Endodermal cell (in vitro differentiated cells): ENCODE measurements at regions not wholly inside any gene's neighbourhood (a gene's known extent, or its start where the extent isn't known, plus 50 kb on each side); places are given as distances from the start of the nearest gene placed in this dataset.

ENCODE experiments used
- DNase-seq: peaks from one replicate; pipeline ENCODE4 v3.0.0-alpha.2; 2017
- H3K27ac ChIP-seq: 2 replicates; pipeline ENCODE4 v1.5.1; 2013; ENCODE audit warnings: mild to moderate bottlenecking, low read depth, low read length, moderate library complexity
- H3K27me3 ChIP-seq: 2 replicates; pipeline ENCODE4 v1.6.1; 2013; ENCODE audit warnings: mild to moderate bottlenecking, low read length, moderate library complexity; ENCODE audit not compliant: insufficient read depth, control insufficient read depth, poor library complexity, severe bottlenecking
- H3K36me3 ChIP-seq: 2 replicates; pipeline ENCODE4 v1.7.0; 2013; ENCODE audit warnings: mild to moderate bottlenecking, low read length, moderate library complexity; ENCODE audit not compliant: control insufficient read depth, insufficient read depth
- H3K4me1 ChIP-seq: one replicate; pipeline ENCODE4 v1.7.0; 2013; ENCODE audit warnings: low read length; ENCODE audit not compliant: control insufficient read depth, insufficient read depth
- H3K4me3 ChIP-seq: 2 replicates; pipeline ENCODE4 v1.5.1; 2013; ENCODE audit warnings: mild to moderate bottlenecking, low read length, moderate library complexity
- H3K9ac ChIP-seq: 2 replicates; pipeline ENCODE4 v1.6.1; 2013; ENCODE audit warnings: mild to moderate bottlenecking, low read length, moderate library complexity; ENCODE audit not compliant: poor library complexity, severe bottlenecking; ENCODE audit errors: extremely low read depth
- H3K9me3 ChIP-seq: 2 replicates; pipeline ENCODE4 v1.6.1; 2013; ENCODE audit warnings: mild to moderate bottlenecking, low read length, moderate library complexity; ENCODE audit not compliant: control insufficient read depth
- H3K27ac Mint-ChIP-seq: 2 replicates; pipeline ENCODE4 v1.8.0; 2020; ENCODE audit warnings: mixed read lengths
- H3K27me3 Mint-ChIP-seq: 2 replicates; pipeline ENCODE4 v1.8.0; 2021; ENCODE audit warnings: mild to moderate bottlenecking, mixed read lengths; ENCODE audit not compliant: insufficient read depth
- H3K36me3 Mint-ChIP-seq: 2 replicates; pipeline ENCODE4 v1.8.0; 2020; ENCODE audit warnings: low read depth, mixed read lengths
- H3K4me1 Mint-ChIP-seq: 2 replicates; pipeline ENCODE4 v1.8.0; 2020; ENCODE audit warnings: mixed read lengths
- H3K4me3 Mint-ChIP-seq: 2 replicates; pipeline ENCODE4 v1.8.0; 2020; ENCODE audit warnings: mild to moderate bottlenecking, moderate library complexity, mixed read lengths
- H3K9me3 Mint-ChIP-seq: 2 replicates; pipeline ENCODE4 v1.8.0; 2020; ENCODE audit warnings: mild to moderate bottlenecking, mixed read lengths
- WGBS, 2 experiments: methylation state at CpG; one replicate each; pipeline versions ENCODE4 v1.1.5 to v1.1.7; 2013; ENCODE audit warnings: missing lambda C conversion rate in 2 of 2, mixed read lengths in 1 of 2; ENCODE audit not compliant: insufficient coverage in 1 of 2, insufficient read length in 1 of 2; 5-methylcytosine and 5-hydroxymethylcytosine counted together
- TF ChIP-seq, protein P1 (sequence below): fragments of 200-600 bp; sonication (generic); conservative IDR thresholded peaks from 2 replicates; pipeline ENCODE4 v1.5.0; 2021; ENCODE audit warnings: antibody characterized with exemption, mild to moderate bottlenecking

DNA sequence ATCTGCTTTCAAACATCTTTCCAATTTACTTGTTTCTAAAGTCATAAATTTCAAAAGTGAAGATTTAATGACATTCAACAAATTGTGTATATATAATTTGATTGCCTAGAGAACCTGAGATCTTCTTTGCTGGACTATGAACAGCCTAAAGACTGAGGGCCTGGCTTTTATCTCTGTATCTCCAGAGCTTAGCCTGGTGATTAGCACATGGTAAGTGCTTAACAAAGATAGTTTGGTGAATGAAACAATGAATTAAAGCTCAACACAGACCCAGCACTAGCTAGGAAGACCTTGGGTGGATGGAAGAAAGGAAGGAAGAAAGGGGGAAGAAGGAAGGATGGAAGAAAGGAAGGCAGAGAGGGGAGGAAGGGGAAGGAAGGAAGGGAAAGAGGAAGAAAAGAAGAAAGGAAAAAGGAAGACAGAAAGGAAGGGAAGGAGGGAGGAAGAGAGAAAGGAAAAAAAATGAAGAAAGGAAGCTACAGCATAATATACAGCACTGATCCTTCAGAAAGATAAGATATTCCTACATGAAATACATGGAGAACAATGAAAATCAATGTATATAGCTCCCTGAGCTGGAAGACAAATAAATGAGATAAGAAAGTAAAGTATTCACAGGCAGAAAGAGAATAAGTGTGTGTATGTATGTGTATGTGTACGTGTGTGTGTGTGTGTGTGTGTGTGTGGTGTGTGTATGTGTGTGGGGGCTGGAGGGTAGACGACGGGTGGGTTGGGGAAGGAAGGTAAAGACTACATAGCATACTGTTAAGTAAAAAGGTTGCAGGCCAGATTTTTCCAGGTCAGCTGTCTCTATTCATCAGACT, 318.2 kb downstream of the TNS1 start:
- Mint-ChIP-seq H3K36me3 (no peaks in the 10 kb centered on the region), H3K4me3 (no peak overlapping the region), H3K9me3 (no peaks in the 10 kb centered on the region), H3K4me1 (peaks cover 48% of the 10 kb centered on the region), H3K27me3 (peaks cover 90% of the 10 kb centered on the region), H3K27ac (no peak overlapping the region)
- DNase-seq: no peak
- peaks cover 29% of the 10 kb centered on the region for H3K27me3 ChIP-seq
- H3K4me1 ChIP-seq: peaks cover 43% of the 10 kb centered on the region
- peak overlapping the region; percentile 22 for H3K9ac ChIP-seq
- no peaks in the 10 kb centered on the region for H3K36me3 ChIP-seq
- no peak overlapping the region for H3K27ac ChIP-seq
- TF ChIP-seq, protein P1, sequence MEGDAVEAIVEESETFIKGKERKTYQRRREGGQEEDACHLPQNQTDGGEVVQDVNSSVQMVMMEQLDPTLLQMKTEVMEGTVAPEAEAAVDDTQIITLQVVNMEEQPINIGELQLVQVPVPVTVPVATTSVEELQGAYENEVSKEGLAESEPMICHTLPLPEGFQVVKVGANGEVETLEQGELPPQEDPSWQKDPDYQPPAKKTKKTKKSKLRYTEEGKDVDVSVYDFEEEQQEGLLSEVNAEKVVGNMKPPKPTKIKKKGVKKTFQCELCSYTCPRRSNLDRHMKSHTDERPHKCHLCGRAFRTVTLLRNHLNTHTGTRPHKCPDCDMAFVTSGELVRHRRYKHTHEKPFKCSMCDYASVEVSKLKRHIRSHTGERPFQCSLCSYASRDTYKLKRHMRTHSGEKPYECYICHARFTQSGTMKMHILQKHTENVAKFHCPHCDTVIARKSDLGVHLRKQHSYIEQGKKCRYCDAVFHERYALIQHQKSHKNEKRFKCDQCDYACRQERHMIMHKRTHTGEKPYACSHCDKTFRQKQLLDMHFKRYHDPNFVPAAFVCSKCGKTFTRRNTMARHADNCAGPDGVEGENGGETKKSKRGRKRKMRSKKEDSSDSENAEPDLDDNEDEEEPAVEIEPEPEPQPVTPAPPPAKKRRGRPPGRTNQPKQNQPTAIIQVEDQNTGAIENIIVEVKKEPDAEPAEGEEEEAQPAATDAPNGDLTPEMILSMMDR: no peak
- WGBS, 2 experiments: 76% methylated on average over 3 of the region's 3 CpGs; no CpG with 5 or more reads in 1 of the 2 experiments
- no peaks in the 10 kb centered on the region for H3K9me3 ChIP-seq
- H3K4me3 ChIP-seq: peak overlapping the region; percentile 37

DNA sequence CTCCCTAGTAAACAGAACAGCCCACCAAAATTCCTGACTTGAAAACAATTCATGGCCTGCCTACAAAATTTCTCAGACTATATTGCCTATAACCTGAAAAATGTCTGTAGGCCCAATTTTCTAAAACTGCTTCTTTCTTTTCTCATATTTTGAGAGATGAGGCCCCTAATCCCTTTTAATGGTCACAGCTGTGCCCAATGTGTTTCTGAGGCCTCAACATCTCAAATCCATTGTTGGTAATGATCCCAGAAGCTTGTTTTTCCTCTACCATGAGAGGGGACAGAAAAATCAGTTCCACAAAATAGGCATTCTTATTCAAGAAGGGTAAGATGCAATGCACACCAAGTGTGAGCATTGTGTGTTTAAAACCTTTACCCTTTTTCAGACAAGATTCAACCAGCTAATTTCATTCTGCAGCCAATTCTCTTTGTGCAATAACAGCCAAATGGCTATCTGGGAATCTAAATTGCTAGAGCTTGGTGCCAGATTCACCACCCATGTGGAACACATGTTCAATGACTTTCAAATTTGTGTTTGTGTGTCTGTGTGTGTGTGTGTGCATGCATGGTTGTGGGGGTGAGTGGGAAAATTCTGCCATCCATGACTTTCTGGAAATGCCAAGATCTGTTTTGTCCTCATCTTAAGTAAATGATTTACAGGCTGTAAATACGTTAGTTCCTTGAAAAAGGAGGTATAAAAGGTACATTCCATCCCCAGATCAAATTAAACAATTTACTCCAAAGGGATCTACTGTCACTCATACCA, 319.5 kb downstream of the TNS1 start:
- no peak overlapping the region for H3K4me3 ChIP-seq
- no peak overlapping the region for H3K27ac ChIP-seq
- Mint-ChIP-seq H3K36me3 (no peaks in the 10 kb centered on the region), H3K4me1 (peaks cover 48% of the 10 kb centered on the region), H3K27me3 (peaks cover 84% of the 10 kb centered on the region), H3K27ac (no peak overlapping the region), H3K4me3 (no peak overlapping the region), H3K9me3 (no peaks in the 10 kb centered on the region)
- peaks cover 43% of the 10 kb centered on the region for H3K4me1 ChIP-seq
- no peaks in the 10 kb centered on the region for H3K9me3 ChIP-seq
- TF ChIP-seq, protein P1: no peak
- DNase-seq: no peak
- H3K9ac ChIP-seq: no peak overlapping the region
- H3K27me3 ChIP-seq: peaks cover 25% of the 10 kb centered on the region
- H3K36me3 ChIP-seq: no peaks in the 10 kb centered on the region
- WGBS, 2 experiments: 100% methylated on average over 1 of the region's 1 CpG

DNA sequence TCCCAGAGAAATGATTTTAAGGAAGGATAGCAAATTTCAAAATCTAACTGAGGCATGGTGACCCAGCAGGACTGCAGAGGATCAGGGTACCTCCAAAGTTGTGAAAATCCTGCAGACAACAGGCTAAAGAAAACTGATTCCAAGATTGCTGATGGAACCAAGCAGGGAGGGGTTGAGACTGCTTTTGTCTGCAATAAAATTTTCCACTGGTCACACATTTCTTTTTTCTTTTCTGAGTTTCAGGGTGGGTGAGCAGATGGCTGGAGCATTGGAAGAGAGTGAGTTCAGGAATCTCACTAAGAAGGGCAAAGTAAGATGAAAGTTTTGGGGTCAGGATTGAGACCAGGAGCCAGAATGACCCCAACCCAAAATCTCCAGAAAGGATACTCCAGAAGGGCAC, 321.0 kb downstream of the TNS1 start:
- Mint-ChIP-seq H3K27ac (no peak overlapping the region), H3K36me3 (no peaks in the 10 kb centered on the region), H3K4me1 (peaks cover 44% of the 10 kb centered on the region), H3K4me3 (no peak overlapping the region), H3K9me3 (no peaks in the 10 kb centered on the region), H3K27me3 (peaks cover 76% of the 10 kb centered on the region)
- TF ChIP-seq, protein P1: no peak
- Histone ChIP-seq H3K36me3 (no peaks in the 10 kb centered on the region), H3K27me3 (peaks cover 11% of the 10 kb centered on the region), H3K4me3 (no peak overlapping the region), H3K27ac (no peak overlapping the region), H3K9me3 (no peaks in the 10 kb centered on the region), H3K9ac (no peak overlapping the region), H3K4me1 (peaks cover 31% of the 10 kb centered on the region)
- DNase-seq: no peak
